ENCODE measurements at regions not wholly inside any gene's neighbourhood (a gene's known extent, or its start where the extent isn't known, plus 50 kb on each side); places are given as distances from the start of the nearest gene placed in this dataset.

- Histone ChIP-seq H3K4me1 (ENCODE audit: control insufficient read depth, insufficient read depth, low read length) (peaks cover 11% of the 10 kb centered on the region; the same call in 1 of the 2 replicates), H3K36me3 (ENCODE audit: control insufficient read depth, insufficient read depth, low read length) (no peaks in the 10 kb centered on the region), H3K9ac (ENCODE audit: low read length) (no peak overlapping the region), H3K27me3 (ENCODE audit: control insufficient read depth, insufficient read depth, low read length) (no peaks in the 10 kb centered on the region), H3K27ac (ENCODE audit: low read depth, low read length) (no peak overlapping the region), H3K4me3 (ENCODE audit: low read depth, low read length) (no peak overlapping the region), H3K9me3 (ENCODE audit: control insufficient read depth, insufficient read depth, low read depth, low read length) (no peaks in the 10 kb centered on the region)
These were observed 546.1 kb downstream of the SUCLA2 start for GRCh38 chr13:47454986-47455385.

- no peak overlapping the region for H3K4me3 ChIP-seq (ENCODE audit: low read depth, low read length)
- no peaks in the 10 kb centered on the region for H3K36me3 ChIP-seq (ENCODE audit: control insufficient read depth, insufficient read depth, low read length)
- H3K9ac ChIP-seq (ENCODE audit: low read length): no peak overlapping the region
- H3K27ac ChIP-seq (ENCODE audit: low read depth, low read length): no peak overlapping the region
- no peaks in the 10 kb centered on the region for H3K27me3 ChIP-seq (ENCODE audit: control insufficient read depth, insufficient read depth, low read length)
- no peaks in the 10 kb centered on the region for H3K4me1 ChIP-seq (ENCODE audit: control insufficient read depth, insufficient read depth, low read length)
- H3K9me3 ChIP-seq (ENCODE audit: control insufficient read depth, insufficient read depth, low read depth, low read length): no peaks in the 10 kb centered on the region; the same call in 1 of the 2 replicates
These were observed 540.6 kb upstream of the HTR2A start for GRCh38 chr13:47437406-47437805.

DNA sequence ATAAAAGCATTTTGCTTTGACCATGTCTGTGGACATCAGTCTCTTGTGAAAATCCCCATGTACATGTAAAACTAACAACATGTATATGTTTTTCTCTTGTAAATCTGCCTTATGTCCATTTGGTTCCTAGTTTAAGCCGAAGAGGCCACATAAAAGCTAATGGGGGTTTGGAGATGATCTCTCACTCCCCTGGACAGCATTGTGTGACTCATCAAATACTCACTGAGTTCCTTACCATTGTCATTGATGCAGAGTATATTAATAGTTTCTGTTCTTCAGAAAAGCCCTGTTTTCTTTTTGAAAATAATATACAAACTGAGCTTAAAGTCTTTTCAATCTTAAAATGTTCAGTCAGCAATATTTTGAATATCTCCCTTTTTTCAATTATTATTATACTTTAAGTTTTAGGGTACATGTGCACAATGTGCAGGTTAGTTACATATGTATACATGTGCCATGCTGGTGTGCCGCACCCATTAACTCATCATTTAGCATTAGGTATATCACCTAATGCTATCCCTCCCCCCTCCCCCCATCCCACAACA, 536.7 kb upstream of the HTR2A start:
- Histone ChIP-seq H3K9me3 (ENCODE audit: control insufficient read depth, insufficient read depth, low read depth, low read length) (no peaks in the 10 kb centered on the region; the same call in 1 of the 2 replicates), H3K27ac (ENCODE audit: low read depth, low read length) (no peak overlapping the region), H3K9ac (ENCODE audit: low read length) (no peak overlapping the region), H3K4me3 (ENCODE audit: low read depth, low read length) (no peak overlapping the region), H3K36me3 (ENCODE audit: control insufficient read depth, insufficient read depth, low read length) (no peaks in the 10 kb centered on the region), H3K27me3 (ENCODE audit: control insufficient read depth, insufficient read depth, low read length) (no peaks in the 10 kb centered on the region), H3K4me1 (ENCODE audit: control insufficient read depth, insufficient read depth, low read length) (no peaks in the 10 kb centered on the region)

- no peaks in the 10 kb centered on the region for H3K36me3 ChIP-seq (ENCODE audit: control insufficient read depth, insufficient read depth, low read length)
- no peak overlapping the region for H3K9ac ChIP-seq (ENCODE audit: low read length)
- no peak overlapping the region for H3K27ac ChIP-seq (ENCODE audit: low read depth, low read length)
- no peak overlapping the region for H3K4me3 ChIP-seq (ENCODE audit: low read depth, low read length)
- no peaks in the 10 kb centered on the region for H3K4me1 ChIP-seq (ENCODE audit: control insufficient read depth, insufficient read depth, low read length)
- H3K27me3 ChIP-seq (ENCODE audit: control insufficient read depth, insufficient read depth, low read length): no peaks in the 10 kb centered on the region
- H3K9me3 ChIP-seq (ENCODE audit: control insufficient read depth, insufficient read depth, low read depth, low read length): no peaks in the 10 kb centered on the region
These were observed 529.4 kb upstream of the HTR2A start for GRCh38 chr13:47426126-47426849.

DNA sequence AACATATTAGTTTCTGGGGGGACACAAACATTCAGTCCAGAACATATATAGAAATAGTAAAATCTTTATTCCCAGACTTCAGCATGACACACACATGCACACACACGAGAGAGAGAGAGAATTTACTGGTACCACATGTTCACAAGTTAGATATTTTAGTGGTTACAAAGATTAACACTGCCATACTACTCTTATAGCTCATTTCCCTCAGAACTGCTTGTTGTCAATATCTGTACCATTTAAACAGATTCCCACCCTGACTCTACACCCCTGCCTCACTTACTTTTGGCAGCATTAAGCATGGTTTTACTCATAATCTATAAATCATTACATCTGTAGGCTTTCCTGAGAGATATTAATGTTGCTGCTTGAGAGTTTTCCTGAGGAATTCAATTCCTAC, 524.7 kb upstream of the HTR2A start:
- no peak overlapping the region for H3K9ac ChIP-seq (ENCODE audit: low read length)
- no peak overlapping the region for H3K27ac ChIP-seq (ENCODE audit: low read depth, low read length)
- no peaks in the 10 kb centered on the region for H3K4me1 ChIP-seq (ENCODE audit: control insufficient read depth, insufficient read depth, low read length)
- H3K36me3 ChIP-seq (ENCODE audit: control insufficient read depth, insufficient read depth, low read length): no peaks in the 10 kb centered on the region
- no peak overlapping the region for H3K4me3 ChIP-seq (ENCODE audit: low read depth, low read length)
- H3K9me3 ChIP-seq (ENCODE audit: control insufficient read depth, insufficient read depth, low read depth, low read length): no peaks in the 10 kb centered on the region
- no peaks in the 10 kb centered on the region for H3K27me3 ChIP-seq (ENCODE audit: control insufficient read depth, insufficient read depth, low read length)

- Histone ChIP-seq H3K27me3 (ENCODE audit: control insufficient read depth, insufficient read depth, low read length) (no peaks in the 10 kb centered on the region), H3K4me1 (ENCODE audit: control insufficient read depth, insufficient read depth, low read length) (no peaks in the 10 kb centered on the region), H3K36me3 (ENCODE audit: control insufficient read depth, insufficient read depth, low read length) (no peaks in the 10 kb centered on the region), H3K9me3 (ENCODE audit: control insufficient read depth, insufficient read depth, low read depth, low read length) (no peaks in the 10 kb centered on the region), H3K4me3 (ENCODE audit: low read depth, low read length) (no peak overlapping the region), H3K9ac (ENCODE audit: low read length) (no peak overlapping the region), H3K27ac (ENCODE audit: low read depth, low read length) (no peak overlapping the region)
These were observed 523.7 kb upstream of the HTR2A start for GRCh38 chr13:47420568-47420967.

DNA sequence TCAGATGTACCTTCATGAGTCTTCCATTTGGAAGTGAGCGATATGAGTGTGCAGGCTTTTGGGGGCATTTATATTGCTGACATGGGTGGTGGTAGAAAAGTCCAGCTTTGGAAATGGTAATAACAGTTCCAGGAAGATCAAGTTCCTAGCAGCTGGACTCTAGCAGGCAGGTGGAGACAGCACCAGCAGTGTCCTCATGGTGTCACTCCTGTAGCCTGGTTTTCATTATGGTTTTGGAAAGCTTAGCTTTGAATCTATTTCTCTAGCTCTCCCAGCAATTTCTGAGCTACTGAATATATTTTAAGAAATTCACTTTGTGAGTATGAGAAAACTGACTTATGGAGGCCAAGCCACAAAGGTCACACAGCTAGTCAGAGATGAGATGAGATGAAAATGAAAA, 523.2 kb upstream of the HTR2A start:
- Histone ChIP-seq H3K36me3 (ENCODE audit: control insufficient read depth, insufficient read depth, low read length) (no peaks in the 10 kb centered on the region), H3K27me3 (ENCODE audit: control insufficient read depth, insufficient read depth, low read length) (no peaks in the 10 kb centered on the region), H3K4me1 (ENCODE audit: control insufficient read depth, insufficient read depth, low read length) (no peaks in the 10 kb centered on the region), H3K4me3 (ENCODE audit: low read depth, low read length) (no peak overlapping the region), H3K9ac (ENCODE audit: low read length) (no peak overlapping the region), H3K9me3 (ENCODE audit: control insufficient read depth, insufficient read depth, low read depth, low read length) (no peaks in the 10 kb centered on the region), H3K27ac (ENCODE audit: low read depth, low read length) (no peak overlapping the region)

DNA sequence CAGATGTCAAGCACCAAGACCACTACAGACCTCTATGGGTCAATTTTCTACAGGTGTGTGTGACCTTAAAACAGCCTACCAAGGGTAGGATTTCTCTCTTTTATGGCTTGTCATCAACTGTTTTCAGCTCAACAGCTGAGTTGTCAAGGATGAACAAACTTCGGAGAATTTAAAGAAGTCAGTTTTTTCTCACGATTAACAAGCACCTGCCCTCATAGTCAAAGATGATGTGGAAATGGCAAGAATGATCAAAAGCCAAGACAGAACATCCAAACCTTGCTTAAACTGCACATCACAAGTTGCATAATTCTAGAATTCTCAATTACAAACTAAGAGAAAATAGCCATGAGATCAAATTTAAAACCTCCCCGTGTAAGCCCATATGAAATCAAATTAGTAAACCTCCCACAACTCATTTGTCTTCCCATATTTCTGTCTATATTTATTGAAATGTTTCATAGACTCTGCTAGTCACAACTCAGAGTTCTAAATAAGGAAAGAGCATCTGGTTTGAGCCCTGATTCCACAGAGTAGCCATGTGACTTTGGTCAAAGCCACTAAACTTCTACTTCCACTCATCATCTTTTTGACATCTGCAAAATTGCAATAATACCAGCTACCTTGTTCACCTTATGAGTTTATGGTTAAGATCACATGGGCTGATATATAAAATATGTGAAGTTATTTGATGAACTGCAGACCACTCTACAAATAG, 521.5 kb upstream of the HTR2A start:
- Histone ChIP-seq H3K27ac (ENCODE audit: low read depth, low read length) (no peak overlapping the region), H3K27me3 (ENCODE audit: control insufficient read depth, insufficient read depth, low read length) (no peaks in the 10 kb centered on the region), H3K4me1 (ENCODE audit: control insufficient read depth, insufficient read depth, low read length) (no peaks in the 10 kb centered on the region), H3K4me3 (ENCODE audit: low read depth, low read length) (no peak overlapping the region), H3K36me3 (ENCODE audit: control insufficient read depth, insufficient read depth, low read length) (no peaks in the 10 kb centered on the region), H3K9ac (ENCODE audit: low read length) (no peak overlapping the region), H3K9me3 (ENCODE audit: control insufficient read depth, insufficient read depth, low read depth, low read length) (no peaks in the 10 kb centered on the region)

GRCh38 chr13:47417485-47417884, 520.6 kb upstream of the HTR2A start:
- no peaks in the 10 kb centered on the region for H3K36me3 ChIP-seq (ENCODE audit: control insufficient read depth, insufficient read depth, low read length)
- no peak overlapping the region for H3K4me3 ChIP-seq (ENCODE audit: low read depth, low read length)
- no peak overlapping the region for H3K27ac ChIP-seq (ENCODE audit: low read depth, low read length)
- no peak overlapping the region for H3K9ac ChIP-seq (ENCODE audit: low read length)
- H3K9me3 ChIP-seq (ENCODE audit: control insufficient read depth, insufficient read depth, low read depth, low read length): no peaks in the 10 kb centered on the region
- no peaks in the 10 kb centered on the region for H3K27me3 ChIP-seq (ENCODE audit: control insufficient read depth, insufficient read depth, low read length)
- H3K4me1 ChIP-seq (ENCODE audit: control insufficient read depth, insufficient read depth, low read length): no peaks in the 10 kb centered on the region

DNA sequence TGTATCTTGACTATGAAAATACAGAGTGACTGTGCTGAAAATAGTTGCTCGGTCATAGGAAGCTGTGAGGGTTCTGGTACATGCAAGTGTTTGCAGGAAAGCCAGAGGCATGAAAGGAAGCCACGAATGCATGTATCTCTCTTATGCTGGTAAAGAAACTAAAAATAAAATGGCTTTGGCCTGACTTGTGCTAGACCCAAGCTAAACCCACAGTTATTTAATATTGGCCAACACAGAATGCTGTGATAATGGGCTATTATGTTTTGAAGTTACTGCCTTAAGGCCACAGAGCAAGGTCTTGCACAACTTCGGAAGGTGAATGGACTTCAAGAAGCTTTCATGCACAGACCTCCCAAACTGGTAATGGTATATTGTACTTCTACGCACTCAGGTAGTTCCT, 518.2 kb upstream of the HTR2A start:
- Histone ChIP-seq H3K9ac (ENCODE audit: low read length) (no peak overlapping the region), H3K9me3 (ENCODE audit: control insufficient read depth, insufficient read depth, low read depth, low read length) (no peaks in the 10 kb centered on the region), H3K36me3 (ENCODE audit: control insufficient read depth, insufficient read depth, low read length) (no peaks in the 10 kb centered on the region), H3K27me3 (ENCODE audit: control insufficient read depth, insufficient read depth, low read length) (no peaks in the 10 kb centered on the region), H3K4me1 (ENCODE audit: control insufficient read depth, insufficient read depth, low read length) (no peaks in the 10 kb centered on the region), H3K27ac (ENCODE audit: low read depth, low read length) (no peak overlapping the region), H3K4me3 (ENCODE audit: low read depth, low read length) (no peak overlapping the region)

- Histone ChIP-seq H3K9ac (ENCODE audit: low read length) (no peak overlapping the region), H3K27me3 (ENCODE audit: control insufficient read depth, insufficient read depth, low read length) (no peaks in the 10 kb centered on the region), H3K9me3 (ENCODE audit: control insufficient read depth, insufficient read depth, low read depth, low read length) (no peaks in the 10 kb centered on the region), H3K4me1 (ENCODE audit: control insufficient read depth, insufficient read depth, low read length) (no peaks in the 10 kb centered on the region), H3K4me3 (ENCODE audit: low read depth, low read length) (no peak overlapping the region), H3K36me3 (ENCODE audit: control insufficient read depth, insufficient read depth, low read length) (no peaks in the 10 kb centered on the region), H3K27ac (ENCODE audit: low read depth, low read length) (no peak overlapping the region)
These were observed 516.7 kb upstream of the HTR2A start for GRCh38 chr13:47413526-47413925.

All from HUES6 (cell line).